Inflammatory macrophage treated with lipopolysaccharide for 1 hour (primary cell): ENCODE measurements at regions not wholly inside any gene's neighbourhood (a gene's known extent, or its start where the extent isn't known, plus 50 kb on each side); places are given as distances from the start of the nearest gene placed in this dataset.

Experiments
- DNase-seq, 2 donors: peaks; one replicate each; pipeline ENCODE4 v3.0.0-alpha.2; 2020 to 2022

DNA sequence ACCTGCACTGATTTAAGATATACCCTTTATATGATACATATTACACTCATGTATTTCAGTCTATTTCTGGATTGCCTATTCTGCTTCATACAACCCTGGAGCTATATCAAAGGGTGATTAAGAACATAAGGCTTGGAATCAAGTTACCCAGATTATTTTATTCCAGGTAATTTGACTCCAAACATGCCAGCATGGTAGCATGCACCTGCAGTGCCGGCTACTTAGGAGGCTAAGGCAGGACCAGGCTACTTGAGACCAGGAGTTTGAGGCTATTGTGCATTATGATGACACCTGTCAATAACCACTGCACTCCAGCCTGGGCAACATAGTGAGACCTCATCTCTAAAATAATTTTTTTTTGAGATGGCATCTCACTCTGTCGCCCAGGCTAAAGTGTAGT, 50.4 kb upstream of the NEO1 start:
- DNase-seq, result no peak

DNA sequence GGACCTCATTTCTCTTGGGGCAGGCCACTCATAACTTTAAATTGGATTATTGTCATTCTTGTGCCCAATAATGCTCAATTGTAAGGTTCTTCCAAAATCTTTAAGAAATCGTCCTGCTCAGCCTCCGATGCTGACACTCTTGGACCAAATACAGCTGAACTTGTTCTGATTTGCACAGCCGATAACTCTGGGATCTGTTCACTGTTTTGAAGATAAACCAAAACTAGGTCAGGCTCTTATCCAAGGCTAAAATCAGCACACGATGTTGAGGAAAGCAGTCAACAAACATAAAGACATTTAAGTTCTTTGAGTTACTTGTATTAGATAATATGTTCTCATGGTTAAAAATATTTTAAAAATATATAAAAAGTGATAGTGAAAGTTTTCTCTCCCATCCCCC, 52.0 kb upstream of the NEO1 start:
- DNase-seq, result no peak

DNA sequence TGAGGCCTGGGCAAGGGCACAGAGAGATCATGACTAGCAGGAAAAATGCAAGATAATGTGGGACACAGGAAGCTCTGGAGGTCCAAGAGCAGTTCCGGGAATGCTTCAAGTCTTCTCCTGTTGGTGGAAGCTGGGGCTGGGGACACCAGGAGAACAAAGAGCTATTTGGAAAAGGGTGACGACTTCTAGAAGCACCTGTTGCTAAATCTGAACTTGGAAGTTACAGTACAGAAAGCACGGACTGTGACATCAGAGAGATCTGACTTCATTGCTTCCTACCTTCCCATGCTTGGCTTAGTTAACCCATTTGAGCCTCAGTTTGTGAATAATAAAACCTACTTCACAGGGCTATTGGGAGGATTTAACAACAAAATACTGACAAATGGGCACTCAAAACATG, 52.7 kb upstream of the NEO1 start:
- DNase-seq, result no peak

DNA sequence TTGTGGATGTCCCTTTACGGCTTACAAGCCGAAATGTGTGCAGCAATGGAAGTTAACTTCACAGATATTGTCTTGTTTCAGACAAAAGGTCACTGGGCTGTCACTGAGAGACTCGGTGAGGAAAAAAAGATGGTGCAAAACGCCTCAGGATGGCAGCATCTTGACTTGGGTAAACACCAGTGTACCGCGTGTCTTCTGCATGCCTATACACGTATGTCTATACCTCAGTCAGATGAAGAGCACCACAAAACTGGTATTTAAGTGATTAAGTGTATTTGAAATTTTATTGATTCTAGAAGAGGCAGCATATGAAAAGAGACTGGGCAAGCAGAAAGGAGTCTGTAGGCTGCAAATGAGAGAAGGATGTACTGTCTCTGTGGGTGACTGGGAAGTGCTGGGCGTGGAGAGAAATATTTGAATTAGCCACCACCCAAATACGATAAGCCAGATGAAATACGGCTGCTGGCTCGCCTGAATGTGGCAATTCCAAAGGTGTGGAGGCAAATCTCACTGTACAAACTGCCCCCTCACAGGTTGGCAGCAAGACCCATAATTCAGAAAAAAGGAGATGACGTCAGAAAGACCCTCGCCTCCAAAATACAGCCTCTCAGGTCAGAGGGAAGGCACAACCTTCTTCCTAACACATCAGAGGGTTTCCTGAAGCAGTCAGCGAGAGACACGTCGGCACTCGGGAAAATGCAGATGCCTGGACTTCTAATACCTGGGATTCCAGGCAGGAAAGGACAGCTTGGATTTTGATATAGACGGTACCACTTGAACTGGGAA, 53.4 kb upstream of the NEO1 start:
- no peak for DNase-seq

DNA sequence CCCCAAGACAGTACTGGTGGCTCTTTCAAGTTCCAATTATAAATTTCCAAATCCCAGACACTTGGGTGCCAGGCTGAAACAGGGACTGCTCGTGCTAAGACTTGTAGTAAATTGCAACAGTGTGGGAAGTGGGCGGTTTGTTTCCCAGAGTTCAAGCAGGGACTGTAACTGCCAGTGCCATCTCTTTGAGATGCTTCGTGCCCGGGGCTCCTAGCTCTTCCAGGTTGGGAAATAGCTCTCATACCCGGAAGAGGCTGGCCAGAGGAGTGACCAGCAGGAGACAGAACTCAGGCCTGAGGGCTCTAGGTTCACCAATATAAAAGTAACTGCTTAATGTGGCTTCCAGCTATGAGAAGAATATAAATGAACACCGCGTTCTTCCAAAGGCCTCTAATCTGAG, 54.0 kb upstream of the NEO1 start:
- DNase-seq, result no peak

DNA sequence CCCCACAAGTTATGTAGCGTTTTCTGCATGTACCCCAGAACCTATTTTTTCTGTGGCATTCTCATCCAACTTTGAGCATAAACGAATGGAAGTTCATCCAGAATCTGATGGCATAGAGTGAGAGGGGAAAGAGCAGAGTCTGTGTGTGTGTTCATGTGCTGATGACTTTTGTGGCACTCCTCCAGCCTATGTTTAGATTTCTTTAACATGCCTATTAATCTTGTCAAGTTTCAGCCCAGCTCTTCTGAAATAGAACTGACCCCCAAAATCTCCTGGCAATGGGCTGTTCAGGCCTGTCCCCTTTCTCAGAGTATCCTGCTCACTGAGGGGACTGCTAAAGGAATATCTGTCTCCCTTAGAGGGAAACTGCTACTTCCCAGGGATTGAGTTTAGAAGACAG, 56.4 kb upstream of the NEO1 start:
- DNase-seq, result no peak

DNA sequence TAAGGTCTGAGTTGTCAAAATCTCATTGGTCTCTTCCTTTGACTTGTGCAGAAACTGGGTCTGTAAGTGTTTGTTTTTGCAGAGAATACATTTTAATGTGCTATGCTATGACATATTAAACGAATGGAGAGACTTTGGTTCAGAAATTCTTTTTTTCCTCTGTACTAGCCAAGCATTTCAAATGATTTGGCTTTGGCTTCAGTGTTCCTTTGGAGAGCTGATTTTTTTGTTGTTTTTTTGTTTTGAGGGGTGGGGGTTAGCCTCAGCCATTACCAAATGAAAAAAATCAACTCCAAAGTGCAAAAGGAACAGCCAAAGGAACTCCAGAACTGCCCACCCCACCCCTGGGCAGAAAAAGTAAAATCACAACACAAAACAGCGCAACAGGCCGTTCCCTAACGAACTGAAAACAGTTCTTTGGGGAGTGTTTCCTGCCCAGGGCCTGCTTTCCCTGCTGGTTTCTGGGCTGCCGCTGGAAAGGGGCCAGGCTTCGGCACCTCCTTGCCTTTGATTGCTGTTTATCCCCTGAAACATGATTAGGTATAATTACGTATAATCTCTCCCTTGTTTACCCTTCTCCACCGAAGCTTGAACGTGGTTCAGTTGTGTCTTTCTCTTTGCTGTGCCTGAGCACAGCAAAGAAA, 57.6 kb upstream of the NEO1 start:
- DNase-seq, result no peak

DNA sequence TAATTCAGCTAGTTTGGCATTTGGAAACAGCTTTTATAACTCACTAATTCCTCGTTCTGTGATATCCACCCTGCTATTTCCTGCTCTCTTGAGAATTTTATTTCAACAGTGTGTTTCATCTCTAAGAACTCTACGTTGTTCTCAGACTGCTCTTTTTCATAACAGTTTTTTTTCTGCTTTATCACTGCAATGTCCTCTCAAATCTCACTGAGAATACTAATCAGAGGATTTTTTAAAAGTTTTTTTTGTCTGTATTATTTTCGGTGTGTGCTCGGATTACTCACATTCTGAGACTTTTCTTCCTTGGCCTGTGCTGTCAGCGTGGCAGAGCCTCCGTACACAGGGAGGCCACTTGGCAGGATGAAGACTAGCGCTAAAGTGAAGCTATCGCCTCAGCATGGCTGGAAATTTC, 59.4 kb upstream of the NEO1 start:
- DNase-seq, result no peak

DNA sequence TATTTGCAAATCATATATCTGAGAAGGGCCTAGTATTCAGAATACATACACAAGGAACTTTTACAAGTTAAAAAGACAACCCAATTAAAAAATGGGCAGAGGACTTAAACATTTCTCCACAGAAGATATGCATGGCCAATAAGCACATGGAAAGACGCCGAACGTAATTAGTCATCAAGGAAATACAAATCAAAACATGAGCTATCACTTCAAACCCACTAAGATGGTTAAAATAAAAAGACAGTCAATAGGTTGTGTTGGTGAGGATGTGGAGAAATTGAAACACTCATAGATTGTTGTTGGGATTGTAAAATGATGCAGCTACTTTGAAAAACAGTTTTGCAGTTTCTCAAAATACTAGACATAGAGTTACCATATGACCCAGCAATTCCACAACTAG, 61.2 kb upstream of the NEO1 start:
- DNase-seq, result no peak

DNA sequence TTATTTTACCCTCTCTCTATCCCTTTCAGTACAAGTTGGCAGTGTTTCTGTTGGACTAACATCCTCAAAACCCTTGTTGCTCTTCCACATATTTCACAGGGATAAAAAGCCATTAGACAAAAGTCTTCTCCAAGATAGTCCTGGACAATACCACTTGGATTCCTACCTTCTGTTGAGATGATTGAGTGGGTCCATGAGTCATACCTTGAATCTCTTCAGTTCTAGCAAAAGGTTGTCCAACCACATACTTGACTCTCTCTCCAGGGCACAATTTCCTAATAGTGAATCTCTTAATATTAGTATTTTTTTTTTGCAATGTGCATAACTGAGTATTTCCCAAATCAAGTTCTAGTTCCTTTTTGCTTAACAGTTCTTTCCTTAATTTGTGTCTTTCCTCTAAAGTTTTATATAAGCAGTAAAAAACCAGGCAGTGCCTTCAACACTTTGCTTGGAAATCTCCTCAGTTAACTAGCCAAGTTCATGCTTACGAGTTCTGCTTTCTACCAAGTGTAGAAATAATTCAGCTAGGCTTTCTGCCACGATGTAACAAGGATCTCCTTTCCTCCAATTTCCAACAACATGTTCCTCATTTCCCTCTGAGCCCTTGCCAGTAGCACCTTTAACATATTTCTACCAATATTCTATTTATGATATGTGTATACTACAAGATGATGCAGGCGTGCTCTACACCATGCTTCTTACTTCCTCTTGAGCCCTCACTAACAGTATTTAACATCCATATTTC, 68.3 kb upstream of the NEO1 start:
- no peak for DNase-seq

DNA sequence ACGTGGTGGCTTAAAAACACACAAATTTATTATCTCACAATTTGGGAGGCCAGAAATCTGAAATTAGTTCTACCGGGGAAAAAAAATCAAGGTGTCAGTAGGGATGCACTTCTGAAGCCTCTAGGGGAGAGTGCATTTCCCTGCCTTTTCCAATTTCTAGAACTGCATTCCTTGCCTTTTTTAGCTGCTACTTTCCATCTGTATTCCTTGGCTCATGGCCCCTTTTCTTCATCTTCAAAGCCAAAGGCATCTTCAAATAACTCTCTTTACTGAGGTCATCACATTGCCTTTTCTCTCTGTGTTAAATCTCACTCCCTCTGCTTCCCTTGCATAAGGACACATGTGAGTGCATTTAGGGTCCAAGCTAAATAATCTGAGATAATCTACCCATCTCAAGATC, 69.5 kb upstream of the NEO1 start:
- no peak for DNase-seq

DNA sequence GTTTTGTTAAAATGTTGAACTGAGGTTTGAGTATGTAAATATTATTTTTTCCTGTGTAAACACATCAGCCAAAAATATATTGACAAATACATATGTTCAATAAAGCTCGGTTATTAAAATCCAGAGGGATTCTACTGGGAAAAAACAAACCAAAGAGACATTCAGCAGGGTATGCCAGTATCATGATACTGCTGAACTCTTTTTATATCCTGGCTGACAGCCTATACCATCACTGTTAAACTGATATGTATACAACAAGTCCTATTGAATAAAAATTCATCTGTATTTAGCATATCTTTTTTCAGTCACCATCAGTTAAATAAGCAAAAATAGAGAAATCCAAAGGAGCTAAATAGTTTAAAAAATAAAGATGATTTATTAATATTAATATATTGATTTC, 71.6 kb upstream of the NEO1 start:
- DNase-seq, result no peak

DNA sequence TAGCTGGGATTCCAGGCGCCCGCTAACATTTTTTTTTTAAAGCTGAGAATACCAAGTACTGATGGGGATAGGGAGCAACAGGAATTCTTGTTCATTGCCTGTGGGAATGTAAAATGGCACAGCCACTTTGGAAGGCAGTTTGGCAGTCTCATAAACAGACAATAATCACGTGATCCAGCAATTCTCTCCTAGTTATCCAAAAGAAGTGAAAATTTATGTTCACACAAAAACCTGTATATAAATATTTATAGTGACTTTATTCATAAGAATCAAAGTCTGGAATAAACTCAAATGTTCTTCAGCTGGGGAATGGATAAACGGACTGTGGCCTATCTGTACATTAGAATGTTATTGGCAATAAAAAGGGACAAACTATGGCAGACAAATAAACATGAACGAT, 72.5 kb upstream of the NEO1 start:
- no peak for DNase-seq

DNA sequence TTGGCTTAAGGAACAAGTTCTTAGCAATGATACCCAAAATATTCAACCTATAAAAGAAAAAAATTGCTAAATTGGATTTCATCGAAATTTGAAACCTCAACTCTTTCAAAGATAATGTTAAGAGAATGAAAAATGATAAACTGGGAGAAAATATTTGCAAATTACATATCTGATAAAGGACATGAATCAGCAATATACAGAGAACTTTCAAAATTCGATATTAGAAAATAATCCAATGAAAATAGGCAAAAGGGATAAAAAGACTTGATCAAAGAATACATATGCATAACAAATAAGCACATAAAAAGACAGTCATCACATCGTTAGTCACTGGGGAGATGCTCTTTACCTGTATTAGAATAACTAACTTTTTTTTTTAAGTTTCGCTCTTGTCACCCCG, 73.0 kb upstream of the NEO1 start:
- no peak for DNase-seq

DNA sequence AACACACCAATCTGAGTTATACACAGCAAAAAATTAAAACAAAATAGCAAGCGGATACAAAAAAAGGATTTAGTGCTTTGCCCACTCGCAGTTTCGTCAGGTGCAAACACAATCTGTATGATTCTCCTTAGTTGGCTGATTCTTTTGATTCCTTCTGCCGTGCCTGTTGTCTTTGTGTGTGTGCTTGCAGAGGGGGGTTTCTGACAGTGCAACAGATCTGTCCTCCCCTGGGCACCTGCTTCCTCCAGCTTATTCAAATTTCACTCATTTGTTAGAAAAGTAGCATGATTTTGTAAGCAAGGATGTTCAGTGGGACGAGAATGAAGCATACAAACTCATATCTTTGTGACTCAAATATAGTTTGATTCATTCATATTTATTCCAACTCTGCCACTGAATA, 74.0 kb upstream of the NEO1 start:
- no peak for DNase-seq

DNA sequence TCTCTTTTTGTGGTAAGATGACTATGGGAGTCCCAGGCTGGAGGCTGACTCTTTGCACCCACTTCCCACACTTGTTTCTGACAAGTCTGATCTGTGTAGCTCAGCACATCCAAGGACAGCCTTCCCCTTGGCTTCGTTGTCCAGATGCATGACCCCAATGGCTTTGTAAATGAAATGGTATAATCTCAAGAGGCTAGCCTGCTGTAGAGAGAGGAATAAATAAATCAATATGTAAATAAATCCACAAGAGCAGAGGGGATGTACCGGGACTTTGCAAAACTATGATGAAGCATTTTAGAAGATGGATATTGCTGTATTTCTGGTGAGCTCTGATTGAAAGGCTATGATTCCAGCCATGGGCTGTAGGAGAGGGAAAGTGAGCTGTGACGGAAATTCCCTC, 79.9 kb upstream of the NEO1 start:
- no peak for DNase-seq

DNA sequence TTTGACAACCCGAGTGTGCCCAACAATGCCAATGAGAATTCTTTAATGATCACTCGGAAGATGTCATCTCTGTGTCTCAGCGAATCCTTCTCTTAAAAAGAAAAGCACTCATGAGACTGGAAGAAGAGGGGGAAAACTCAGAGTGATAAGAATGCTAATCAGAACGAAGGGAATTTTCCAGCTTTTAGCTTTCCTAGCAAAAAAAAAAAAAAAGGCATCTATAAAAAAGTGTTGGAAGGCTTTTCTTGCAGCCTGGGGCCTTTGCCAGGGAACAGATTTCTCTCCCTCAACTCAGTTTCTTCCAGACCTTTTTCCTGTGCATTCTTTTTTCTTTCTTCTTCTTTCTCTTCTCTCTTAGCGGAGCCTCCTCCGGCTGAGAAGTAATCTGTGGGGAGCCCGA, 80.5 kb upstream of the NEO1 start:
- DNase-seq, result no peak

DNA sequence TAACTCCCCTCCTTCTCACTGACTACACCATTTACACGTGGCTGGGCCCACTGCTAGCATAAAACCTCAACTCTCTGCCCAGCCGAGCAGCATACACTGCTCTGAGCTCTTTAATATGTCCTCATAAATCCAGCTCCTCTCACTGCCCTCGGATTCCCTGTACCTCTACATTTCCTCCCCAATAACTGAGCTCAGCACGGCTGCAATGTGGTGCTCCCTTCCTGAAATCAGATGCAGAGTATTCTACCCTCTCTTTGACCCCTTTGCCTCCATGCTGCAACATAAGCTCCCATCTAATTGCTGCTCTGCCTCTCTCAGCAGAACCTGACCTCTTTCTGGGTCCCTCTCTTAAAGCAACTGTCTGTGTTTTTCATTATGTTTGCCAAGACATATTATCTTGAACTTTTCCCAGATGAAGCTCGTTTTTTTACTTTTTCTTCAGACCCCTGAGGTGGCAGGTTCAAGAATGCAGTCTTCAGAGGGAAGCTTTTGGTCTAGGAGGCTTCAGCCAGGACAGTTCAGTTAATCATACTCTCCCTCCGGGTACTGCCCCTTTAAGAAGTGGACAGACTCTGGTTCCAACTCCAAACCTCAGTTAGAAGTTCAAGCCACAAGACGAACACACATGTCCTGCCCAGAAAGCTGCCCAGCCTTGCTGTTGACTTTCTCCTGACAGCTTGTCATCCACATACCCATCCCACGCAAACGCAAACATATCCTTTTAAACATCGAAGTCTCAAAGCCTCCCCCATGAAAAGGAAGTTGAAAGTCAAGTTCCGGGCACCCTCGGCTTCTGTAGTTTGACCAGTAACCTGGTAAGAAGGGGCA, 81.1 kb upstream of the NEO1 start:
- DNase-seq, result no peak

DNA sequence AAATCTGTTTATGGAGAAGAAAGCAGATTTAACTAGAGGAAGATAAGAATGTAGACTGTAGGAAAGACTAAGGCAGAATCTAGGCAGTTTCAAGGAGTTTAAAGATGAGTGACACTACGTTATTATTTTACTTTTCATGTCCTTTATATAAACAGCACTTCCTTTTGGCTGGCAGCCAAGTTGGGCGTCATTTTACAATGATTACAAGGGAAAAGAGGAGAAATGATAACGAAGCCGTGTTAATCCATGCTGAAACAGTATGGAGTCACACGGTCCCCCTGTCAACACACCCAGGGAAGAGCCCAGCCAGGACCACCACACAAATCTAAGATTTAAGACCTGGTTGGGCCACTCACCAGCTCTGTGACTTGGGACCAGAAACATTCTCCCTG, 83.7 kb upstream of the NEO1 start:
- DNase-seq, result no peak

DNA sequence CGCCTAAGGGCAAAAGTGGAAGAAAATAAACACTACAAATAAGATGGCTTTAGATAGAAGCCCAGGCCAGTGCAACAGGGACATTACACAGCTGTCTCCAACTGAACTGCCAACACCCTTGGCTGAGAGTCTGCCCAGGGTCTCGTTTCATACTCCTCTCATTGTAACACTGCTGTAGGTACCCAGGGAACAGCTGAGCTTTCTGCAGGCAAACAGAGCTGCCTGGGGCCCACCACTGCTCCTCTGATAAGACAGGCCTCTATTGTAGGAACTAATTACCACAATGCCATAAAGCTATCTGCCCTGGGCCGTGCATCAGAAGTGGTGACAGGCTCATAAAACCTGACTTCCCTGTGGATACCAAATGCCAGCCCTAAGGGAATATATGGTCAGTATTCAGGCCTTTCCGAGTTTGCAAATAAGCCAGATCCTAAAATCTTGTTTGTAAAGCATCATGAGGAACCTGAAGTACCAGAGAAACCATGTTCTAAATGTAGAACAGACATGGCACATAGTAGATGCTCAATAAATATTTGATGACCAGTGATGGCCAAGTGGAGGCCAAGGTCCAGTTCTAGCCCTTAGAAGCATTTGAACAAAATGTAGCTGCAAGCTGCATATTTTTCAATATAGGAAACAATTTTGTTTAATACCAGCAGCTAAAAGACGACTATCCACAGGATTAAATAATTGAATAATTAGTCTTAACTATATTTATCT, 84.3 kb upstream of the NEO1 start:
- no peak for DNase-seq

DNA sequence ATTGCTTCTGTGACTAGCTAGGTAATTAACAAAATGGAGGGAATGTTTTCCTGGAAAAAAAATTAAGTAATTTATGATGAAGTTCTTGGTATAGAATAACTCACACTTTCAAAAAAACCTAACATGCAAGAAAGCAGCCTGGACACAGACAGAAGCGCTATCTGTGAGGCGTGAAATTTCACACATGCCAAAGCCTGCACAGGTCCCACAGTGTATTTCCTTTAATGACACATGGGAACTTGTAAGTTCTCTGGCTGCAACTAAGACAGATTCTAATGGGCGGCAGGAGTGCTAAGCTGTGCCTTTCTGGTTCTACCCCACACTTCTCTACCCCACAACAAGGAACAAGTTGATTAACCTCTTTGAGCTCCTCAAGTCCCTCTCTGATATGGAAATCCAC, 84.9 kb upstream of the NEO1 start:
- DNase-seq, result no peak

DNA sequence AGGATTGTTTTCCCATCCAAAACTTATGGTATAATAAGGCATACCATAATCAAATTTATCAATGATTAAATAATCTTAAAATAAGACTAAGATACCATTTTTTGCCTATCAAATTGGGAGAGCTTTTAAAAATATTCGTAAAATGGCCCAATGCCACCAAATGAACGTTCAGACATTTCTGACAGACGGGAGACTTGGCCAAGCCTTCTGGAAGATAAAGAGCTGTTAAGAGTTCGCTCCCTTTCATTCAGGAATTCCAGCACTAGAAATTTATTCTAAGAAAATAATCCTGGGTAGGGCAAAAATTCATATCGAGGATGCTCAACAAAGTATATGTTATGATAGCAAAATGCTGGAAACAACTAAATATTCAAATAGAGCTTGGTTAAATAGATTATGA, 85.6 kb upstream of the NEO1 start:
- no peak for DNase-seq

DNA sequence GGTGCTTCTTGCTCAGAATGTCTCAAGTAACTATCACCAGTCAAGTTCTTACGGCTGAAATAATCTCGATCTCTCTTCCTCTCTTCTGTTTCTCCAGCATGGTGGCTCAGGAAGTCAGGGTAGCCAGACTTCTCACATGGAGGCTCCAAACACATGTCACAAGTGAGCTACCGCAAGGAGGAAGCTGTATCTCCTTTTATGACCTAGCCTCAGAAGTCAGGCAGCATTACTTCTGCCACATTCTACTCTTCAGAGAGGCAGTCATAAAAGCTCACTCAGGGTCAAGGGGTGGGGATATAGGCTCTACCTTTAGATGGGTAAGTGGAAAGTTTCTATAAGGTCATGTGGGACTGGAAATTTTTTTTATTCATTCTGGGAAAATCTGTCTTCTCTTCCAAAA, 86.6 kb upstream of the NEO1 start:
- no peak for DNase-seq
